SIG-M5 (cell line): ENCODE measurements at regions not wholly inside any gene's neighbourhood (a gene's known extent, or its start where the extent isn't known, plus 50 kb on each side); places are given as distances from the start of the nearest gene placed in this dataset.
A peak's percentile ranks its signal among the peaks of the same experiment; 100 is the strongest.

ENCODE experiments used
- DNase-seq: peaks from one replicate; lab custom pipeline; 2025; lab: John Stamatoyannopoulos, UW

- DNase-seq, result no peak
Observed at GRCh38 chr4:158007566-158007965, 165.3 kb downstream of the GASK1B start.

- DNase-seq, result peak; percentile 22
Observed at GRCh38 chr4:158006990-158007389, 165.8 kb downstream of the GASK1B start.

- no peak for DNase-seq
Observed at GRCh38 chr4:158005021-158005420, 167.8 kb downstream of the GASK1B start.

- no peak for DNase-seq
Observed at GRCh38 chr4:158004101-158004500, 168.7 kb downstream of the GASK1B start.

GRCh38 chr4:158003212-158003611, 169.6 kb downstream of the GASK1B start:
- no peak for DNase-seq

GRCh38 chr4:158002173-158002572, 170.7 kb downstream of the GASK1B start:
- DNase-seq, result no peak

GRCh38 chr4:158001756-158002155, 171.1 kb downstream of the GASK1B start:
- no peak for DNase-seq

- DNase-seq, result no peak
Observed at GRCh38 chr4:157999723-158000122, 173.1 kb downstream of the GASK1B start.

GRCh38 chr4:157997296-157997695, 175.5 kb downstream of the GASK1B start:
- DNase-seq, result no peak

GRCh38 chr4:157996061-157997028, 176.5 kb downstream of the GASK1B start:
- DNase-seq, result no peak

- no peak for DNase-seq
Observed at GRCh38 chr4:157994863-157995262, 178.0 kb downstream of the GASK1B start.

- DNase-seq, result no peak
Observed at GRCh38 chr4:157992948-157993839, 179.6 kb downstream of the GASK1B start.

GRCh38 chr4:157992038-157992705, 180.7 kb downstream of the GASK1B start:
- peak; percentile 3 for DNase-seq

GRCh38 chr4:157988641-157989040, 184.2 kb downstream of the GASK1B start:
- DNase-seq, result no peak

- no peak for DNase-seq
Observed at GRCh38 chr4:157984285-157984911, 188.4 kb downstream of the GASK1B start.

GRCh38 chr4:157983300-157983699, 189.5 kb downstream of the GASK1B start:
- no peak for DNase-seq

GRCh38 chr4:157980158-157980557, 192.7 kb downstream of the GASK1B start:
- DNase-seq, result no peak

- no peak for DNase-seq
Observed at GRCh38 chr4:157978680-157979361, 194.0 kb downstream of the GASK1B start.

- no peak for DNase-seq
Observed at GRCh38 chr4:157977086-157977485, 195.7 kb downstream of the GASK1B start.

- DNase-seq, result no peak
Observed at GRCh38 chr4:157973297-157973696, 199.5 kb downstream of the GASK1B start.

GRCh38 chr4:157964463-157964862, 208.4 kb downstream of the GASK1B start:
- no peak for DNase-seq
